ENCODE measurements at regions not wholly inside any gene's neighbourhood (a gene's known extent, or its start where the extent isn't known, plus 50 kb on each side); places are given as distances from the start of the nearest gene placed in this dataset.
A peak's percentile ranks its signal among the peaks of the same experiment; 100 is the strongest.

GRCh38 chr3:110869736-110870135 is 201.9 kb upstream of the NECTIN3 start:
- no peak for DNase-seq (ENCODE audit: low spot score in 2 of 2, unreplicated experiment in 2 of 2)
- TF ChIP-seq, protein P1, sequence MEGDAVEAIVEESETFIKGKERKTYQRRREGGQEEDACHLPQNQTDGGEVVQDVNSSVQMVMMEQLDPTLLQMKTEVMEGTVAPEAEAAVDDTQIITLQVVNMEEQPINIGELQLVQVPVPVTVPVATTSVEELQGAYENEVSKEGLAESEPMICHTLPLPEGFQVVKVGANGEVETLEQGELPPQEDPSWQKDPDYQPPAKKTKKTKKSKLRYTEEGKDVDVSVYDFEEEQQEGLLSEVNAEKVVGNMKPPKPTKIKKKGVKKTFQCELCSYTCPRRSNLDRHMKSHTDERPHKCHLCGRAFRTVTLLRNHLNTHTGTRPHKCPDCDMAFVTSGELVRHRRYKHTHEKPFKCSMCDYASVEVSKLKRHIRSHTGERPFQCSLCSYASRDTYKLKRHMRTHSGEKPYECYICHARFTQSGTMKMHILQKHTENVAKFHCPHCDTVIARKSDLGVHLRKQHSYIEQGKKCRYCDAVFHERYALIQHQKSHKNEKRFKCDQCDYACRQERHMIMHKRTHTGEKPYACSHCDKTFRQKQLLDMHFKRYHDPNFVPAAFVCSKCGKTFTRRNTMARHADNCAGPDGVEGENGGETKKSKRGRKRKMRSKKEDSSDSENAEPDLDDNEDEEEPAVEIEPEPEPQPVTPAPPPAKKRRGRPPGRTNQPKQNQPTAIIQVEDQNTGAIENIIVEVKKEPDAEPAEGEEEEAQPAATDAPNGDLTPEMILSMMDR (IDR thresholded peaks at IDR 0.05; ENCODE audit: unreplicated experiment) = no peak
- Mint-ChIP-seq H3K4me1 (no peaks in the 10 kb centered on the region), H3K27me3 (ENCODE audit: low read depth) (no peaks in the 10 kb centered on the region), H3K36me3 (peaks cover 8% of the 10 kb centered on the region), H3K4me3 (no peak overlapping the region), H3K27ac (no peak overlapping the region), H3K9me3 (peaks cover 13% of the 10 kb centered on the region)

DNA sequence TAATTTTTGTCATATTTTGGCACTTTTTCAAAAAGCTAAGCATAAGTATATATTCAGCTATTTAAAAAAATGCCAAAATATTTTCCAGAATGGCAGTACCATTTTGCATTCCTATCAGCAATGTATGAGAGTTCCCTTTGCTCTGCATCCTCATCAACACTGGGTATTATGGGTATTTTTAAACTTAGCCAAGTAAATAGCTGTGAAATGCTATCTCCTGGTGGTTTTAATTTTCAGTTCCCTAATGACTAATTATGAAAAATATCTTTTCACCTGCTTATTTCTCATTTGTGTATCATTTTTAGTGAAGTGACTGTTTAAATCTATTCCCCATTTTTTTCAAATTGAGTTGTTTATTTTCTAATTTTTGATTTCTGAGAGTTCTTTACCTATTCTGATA is 199.7 kb upstream of the NECTIN3 start:
- DNase-seq (ENCODE audit: low spot score in 2 of 2, unreplicated experiment in 2 of 2) = no peak
- H3K4me1 Mint-ChIP-seq = no peaks in the 10 kb centered on the region
- peaks cover 24% of the 10 kb centered on the region for H3K9me3 Mint-ChIP-seq
- peaks cover 9% of the 10 kb centered on the region for H3K36me3 Mint-ChIP-seq
- H3K27ac Mint-ChIP-seq = no peak overlapping the region
- TF ChIP-seq, protein P1 (IDR thresholded peaks at IDR 0.05; ENCODE audit: unreplicated experiment) = no peak
- H3K27me3 Mint-ChIP-seq (ENCODE audit: low read depth) = no peaks in the 10 kb centered on the region
- H3K4me3 Mint-ChIP-seq = no peak overlapping the region

- TF ChIP-seq, protein P1 (IDR thresholded peaks at IDR 0.05; ENCODE audit: unreplicated experiment) = no peak
- H3K4me1 Mint-ChIP-seq = peaks cover 22% of the 10 kb centered on the region
Measured at GRCh38 chr3:110878692-110879091, 192.9 kb upstream of the NECTIN3 start.

DNA sequence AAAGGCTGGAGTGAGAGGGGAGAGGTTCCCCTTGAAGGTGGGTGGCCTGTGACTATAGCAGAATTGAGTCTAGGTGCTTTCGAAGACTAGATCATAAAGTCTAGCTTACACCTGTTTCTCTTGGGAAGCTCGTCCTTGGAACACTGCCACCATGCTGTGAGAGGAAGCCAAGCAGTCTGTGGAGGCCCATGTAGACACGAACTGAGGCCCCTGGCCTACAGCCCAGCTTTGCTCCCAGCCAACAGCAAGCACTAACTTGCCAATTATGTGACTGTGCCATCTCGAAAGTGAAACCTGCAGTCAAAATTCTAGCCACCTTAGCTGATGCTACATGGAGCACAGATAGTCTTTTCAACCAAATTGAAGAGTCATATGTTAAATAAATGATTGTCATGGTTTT is 190.5 kb upstream of the NECTIN3 start:
- TF ChIP-seq, protein P1 (IDR thresholded peaks at IDR 0.05; ENCODE audit: unreplicated experiment) = no peak
- Mint-ChIP-seq H3K4me3 (no peak overlapping the region), H3K27me3 (ENCODE audit: low read depth) (no peaks in the 10 kb centered on the region), H3K9me3 (no peaks in the 10 kb centered on the region), H3K27ac (no peak overlapping the region), H3K36me3 (no peaks in the 10 kb centered on the region), H3K4me1 (peaks cover 22% of the 10 kb centered on the region)
- DNase-seq (ENCODE audit: low spot score in 2 of 2, unreplicated experiment in 2 of 2) = no peak

More at GRCh38 chr3:110878692-110879091, 192.9 kb upstream of the NECTIN3 start:
- H3K27me3 Mint-ChIP-seq (ENCODE audit: low read depth) = no peaks in the 10 kb centered on the region
- peak overlapping the region; percentile 82 for H3K27ac Mint-ChIP-seq
- DNase-seq (ENCODE audit: low spot score in 2 of 2, unreplicated experiment in 2 of 2) = no peak
- peaks cover 20% of the 10 kb centered on the region for H3K9me3 Mint-ChIP-seq
- peaks cover 9% of the 10 kb centered on the region for H3K36me3 Mint-ChIP-seq
- no peak overlapping the region for H3K4me3 Mint-ChIP-seq

DNA sequence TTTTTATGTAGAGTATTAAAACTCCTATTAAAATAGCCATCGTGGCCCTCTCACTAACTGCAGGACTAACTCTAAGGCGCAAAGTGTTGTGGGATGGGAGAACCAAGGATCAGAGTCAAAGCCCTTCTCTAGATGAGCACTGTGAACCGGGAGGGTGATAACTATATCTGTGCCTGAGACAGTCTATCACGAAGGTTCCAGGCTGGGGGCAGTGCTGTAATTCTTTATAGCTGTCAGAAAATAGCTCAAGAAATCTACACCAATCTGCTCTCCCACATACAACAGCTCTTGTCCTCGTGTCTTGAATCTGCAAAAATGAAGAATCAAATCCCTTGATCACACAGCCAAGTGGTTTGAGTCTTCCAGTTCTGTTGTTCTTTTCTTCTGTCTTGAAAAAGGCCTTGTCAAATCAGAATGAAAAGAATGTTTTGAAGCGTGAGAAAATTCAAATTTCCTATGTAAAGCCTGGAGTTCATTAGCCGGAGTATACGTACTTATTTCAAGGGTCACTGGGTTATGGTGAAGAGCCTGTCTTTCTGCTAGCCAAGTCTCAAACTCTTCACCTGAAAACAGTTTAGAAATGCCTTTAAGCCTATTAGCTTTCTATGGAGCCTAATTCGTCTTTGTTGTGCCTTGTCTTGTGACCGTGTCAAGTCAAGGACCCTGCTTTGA is 185.3 kb upstream of the NECTIN3 start:
- no peaks in the 10 kb centered on the region for H3K9me3 Mint-ChIP-seq
- TF ChIP-seq, protein P1 (IDR thresholded peaks at IDR 0.05; ENCODE audit: unreplicated experiment) = no peak
- no peak for DNase-seq (ENCODE audit: low spot score in 2 of 2, unreplicated experiment in 2 of 2)
- no peak overlapping the region for H3K4me3 Mint-ChIP-seq
- no peaks in the 10 kb centered on the region for H3K36me3 Mint-ChIP-seq
- no peak overlapping the region for H3K27ac Mint-ChIP-seq
- H3K27me3 Mint-ChIP-seq (ENCODE audit: low read depth) = peaks cover 2% of the 10 kb centered on the region
- peaks cover 3% of the 10 kb centered on the region for H3K4me1 Mint-ChIP-seq
